ENCODE measurements at regions not wholly inside any gene's neighbourhood (a gene's known extent, or its start where the extent isn't known, plus 50 kb on each side); places are given as distances from the start of the nearest gene placed in this dataset.
A peak's percentile ranks its signal among the peaks of the same experiment; 100 is the strongest.
"Not testable (repeated sequence)": the region's sequence is repeated elsewhere in the genome, so short reads cannot be mapped to it uniquely, and the experiment has no call there.

GRCh38 chr2:83113953-83114352 lies 1345.1 kb downstream of the SUCLG1 start:
- Mint-ChIP-seq H3K4me1 (no peaks in the 10 kb centered on the region), H3K4me3 (no peak overlapping the region), H3K36me3 (no peaks in the 10 kb centered on the region), H3K27ac (no peak overlapping the region), H3K9me3 (peaks cover 0 to 9% (median 4%) of the 10 kb centered on the region in 3 donors), H3K27me3 (no peaks in the 10 kb centered on the region)

- Mint-ChIP-seq H3K36me3 (no peaks in the 10 kb centered on the region), H3K4me3 (no peak overlapping the region), H3K9me3 (peaks cover 0 to 10% (median 4%) of the 10 kb centered on the region in 3 donors), H3K27ac (no peak overlapping the region), H3K4me1 (no peaks in the 10 kb centered on the region), H3K27me3 (no peaks in the 10 kb centered on the region)
These were observed 1346.2 kb downstream of the SUCLG1 start for GRCh38 chr2:83112858-83113257.

GRCh38 chr2:83109284-83109683 lies 1349.8 kb downstream of the SUCLG1 start:
- Mint-ChIP-seq H3K36me3 (no peaks in the 10 kb centered on the region), H3K27ac (no peak overlapping the region), H3K9me3 (peaks cover 0 to 10% (median 4%) of the 10 kb centered on the region in 3 donors), H3K4me3 (no peak overlapping the region), H3K4me1 (no peaks in the 10 kb centered on the region), H3K27me3 (no peaks in the 10 kb centered on the region)

GRCh38 chr2:83106853-83107252 lies 1352.2 kb downstream of the SUCLG1 start:
- Mint-ChIP-seq H3K27me3 (no peaks in the 10 kb centered on the region), H3K27ac (no peak overlapping the region), H3K4me3 (no peak overlapping the region), H3K9me3 (peaks cover 0 to 6% (median 6%) of the 10 kb centered on the region in 3 donors), H3K36me3 (no peaks in the 10 kb centered on the region), H3K4me1 (no peaks in the 10 kb centered on the region)

GRCh38 chr2:83104202-83104601 lies 1354.9 kb downstream of the SUCLG1 start:
- Mint-ChIP-seq H3K27me3 (no peaks in the 10 kb centered on the region), H3K9me3 (peaks cover 2 to 8% (median 2%) of the 10 kb centered on the region in 3 donors), H3K27ac (no peak overlapping the region), H3K4me1 (no peaks in the 10 kb centered on the region), H3K4me3 (no peak overlapping the region), H3K36me3 (no peaks in the 10 kb centered on the region)

- no peak overlapping the region for H3K27ac Mint-ChIP-seq
- peaks cover 2 to 5% (median 2%) of the 10 kb centered on the region in 3 donors for H3K9me3 Mint-ChIP-seq
- H3K4me1 Mint-ChIP-seq: no peaks in the 10 kb centered on the region
- no peaks in the 10 kb centered on the region for H3K27me3 Mint-ChIP-seq
- no peaks in the 10 kb centered on the region for H3K36me3 Mint-ChIP-seq
- no peak overlapping the region for H3K4me3 Mint-ChIP-seq
These were observed 1355.5 kb downstream of the SUCLG1 start for GRCh38 chr2:83103613-83104012.

- H3K4me3 Mint-ChIP-seq, H3K9me3 Mint-ChIP-seq, H3K4me1 Mint-ChIP-seq, H3K27me3 Mint-ChIP-seq, H3K27ac Mint-ChIP-seq, H3K36me3 Mint-ChIP-seq: not testable (repeated sequence)
These were observed 1370.0 kb downstream of the SUCLG1 start for GRCh38 chr2:83089051-83089450.

- Mint-ChIP-seq H3K9me3 (peaks cover 0 to 6% (median 2%) of the 10 kb centered on the region in 3 donors), H3K4me3 (no peak overlapping the region), H3K27me3 (no peaks in the 10 kb centered on the region), H3K36me3 (no peaks in the 10 kb centered on the region), H3K4me1 (no peaks in the 10 kb centered on the region), H3K27ac (no peak overlapping the region)
These were observed 1373.2 kb downstream of the SUCLG1 start for GRCh38 chr2:83085869-83086268.

GRCh38 chr2:83081826-83082690 lies 1377.0 kb downstream of the SUCLG1 start:
- Mint-ChIP-seq H3K36me3 (no peaks in the 10 kb centered on the region), H3K27me3 (no peaks in the 10 kb centered on the region), H3K9me3 (peaks cover 4 to 8% (median 6%) of the 10 kb centered on the region in 3 donors), H3K27ac (peak overlapping the region in 1 of 3 donors; percentile 39), H3K4me1 (no peaks in the 10 kb centered on the region), H3K4me3 (no peak overlapping the region)

GRCh38 chr2:83079007-83079406 lies 1380.1 kb downstream of the SUCLG1 start:
- no peak overlapping the region for H3K4me3 Mint-ChIP-seq
- H3K27ac Mint-ChIP-seq: no peak overlapping the region
- no peaks in the 10 kb centered on the region for H3K36me3 Mint-ChIP-seq
- H3K4me1 Mint-ChIP-seq: no peaks in the 10 kb centered on the region
- H3K9me3 Mint-ChIP-seq: peaks cover 3 to 19% (median 4%) of the 10 kb centered on the region in 3 donors
- H3K27me3 Mint-ChIP-seq: no peaks in the 10 kb centered on the region

- Mint-ChIP-seq H3K36me3 (no peaks in the 10 kb centered on the region), H3K4me1 (no peaks in the 10 kb centered on the region), H3K27me3 (no peaks in the 10 kb centered on the region), H3K4me3 (no peak overlapping the region), H3K27ac (peak overlapping the region in 1 of 3 donors; percentile 32), H3K9me3 (peaks cover 0 to 18% (median 3%) of the 10 kb centered on the region in 3 donors)
These were observed 1386.3 kb downstream of the SUCLG1 start for GRCh38 chr2:83072767-83073166.

GRCh38 chr2:83071914-83072313 lies 1387.2 kb downstream of the SUCLG1 start:
- Mint-ChIP-seq H3K27ac (no peak overlapping the region), H3K36me3 (no peaks in the 10 kb centered on the region), H3K4me1 (no peaks in the 10 kb centered on the region), H3K27me3 (no peaks in the 10 kb centered on the region), H3K9me3 (peaks cover 0 to 18% (median 3%) of the 10 kb centered on the region in 3 donors), H3K4me3 (no peak overlapping the region)

GRCh38 chr2:83071352-83071751 lies 1387.7 kb downstream of the SUCLG1 start:
- Mint-ChIP-seq H3K36me3 (no peaks in the 10 kb centered on the region), H3K27ac (no peak overlapping the region), H3K9me3 (peaks cover 0 to 18% (median 3%) of the 10 kb centered on the region in 3 donors)

GRCh38 chr2:83069724-83070123 lies 1389.4 kb downstream of the SUCLG1 start:
- H3K4me1 Mint-ChIP-seq: no peaks in the 10 kb centered on the region
- no peak overlapping the region for H3K27ac Mint-ChIP-seq
- H3K4me3 Mint-ChIP-seq: no peak overlapping the region
- peaks cover 0 to 8% (median 1%) of the 10 kb centered on the region in 3 donors for H3K9me3 Mint-ChIP-seq
- no peaks in the 10 kb centered on the region for H3K36me3 Mint-ChIP-seq
- H3K27me3 Mint-ChIP-seq: no peaks in the 10 kb centered on the region

More at GRCh38 chr2:83071352-83071751, 1387.7 kb downstream of the SUCLG1 start:
- H3K4me1 Mint-ChIP-seq: no peaks in the 10 kb centered on the region
- no peaks in the 10 kb centered on the region for H3K27me3 Mint-ChIP-seq
- H3K4me3 Mint-ChIP-seq: no peak overlapping the region

GRCh38 chr2:83068714-83069113 lies 1390.4 kb downstream of the SUCLG1 start:
- Mint-ChIP-seq H3K36me3 (no peaks in the 10 kb centered on the region), H3K27me3 (no peaks in the 10 kb centered on the region), H3K4me1 (no peaks in the 10 kb centered on the region), H3K4me3 (no peak overlapping the region), H3K27ac (no peak overlapping the region), H3K9me3 (peaks cover 0 to 7% (median 1%) of the 10 kb centered on the region in 3 donors)

GRCh38 chr2:83067947-83068346 lies 1391.1 kb downstream of the SUCLG1 start:
- H3K27ac Mint-ChIP-seq: no peak overlapping the region
- no peaks in the 10 kb centered on the region for H3K4me1 Mint-ChIP-seq
- no peaks in the 10 kb centered on the region for H3K36me3 Mint-ChIP-seq
- no peak overlapping the region for H3K4me3 Mint-ChIP-seq
- no peaks in the 10 kb centered on the region for H3K27me3 Mint-ChIP-seq
- H3K9me3 Mint-ChIP-seq: peaks cover 0 to 7% (median 1%) of the 10 kb centered on the region in 3 donors
